ENCODE measurements at regions not wholly inside any gene's neighbourhood (a gene's known extent, or its start where the extent isn't known, plus 50 kb on each side); places are given as distances from the start of the nearest gene placed in this dataset.
"Not testable (repeated sequence)": the region's sequence is repeated elsewhere in the genome, so short reads cannot be mapped to it uniquely, and the experiment has no call there.

DNA sequence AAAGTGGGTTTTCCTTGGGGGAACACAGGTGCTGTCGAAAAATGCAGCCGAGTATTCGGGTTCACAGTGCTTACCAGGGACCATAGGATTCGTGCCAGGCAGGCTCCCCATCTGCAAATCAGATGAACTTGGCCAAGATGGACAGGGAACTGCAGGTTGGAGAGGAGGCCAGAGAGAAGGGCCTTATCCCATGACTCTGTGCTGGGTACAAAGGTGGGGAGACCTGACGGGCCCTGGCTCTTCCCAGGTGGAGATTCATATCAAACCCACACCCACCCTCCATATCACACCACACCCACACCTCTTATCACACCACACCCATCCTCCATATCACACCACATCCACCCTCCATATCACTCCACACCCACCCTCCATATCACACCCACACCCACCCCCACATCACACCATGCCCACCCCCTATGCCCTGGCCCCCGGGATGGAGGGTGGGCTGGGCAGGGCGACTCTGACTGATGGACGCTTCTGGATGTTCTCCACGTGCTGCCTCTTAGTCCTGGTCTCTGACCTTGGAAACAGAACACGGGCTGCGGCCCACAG is 319.7 kb downstream of the ADGRD1 start:
- DNase-seq (ENCODE audit: insufficient read length, low spot score) (no peak), FAIRE-seq (no peak)
- TF ChIP-seq SPI1 (IDR thresholded peaks at IDR 0.05; ENCODE audit: low read depth, low read length): no peak
- TF ChIP-seq PAX5 (IDR thresholded peaks at IDR 0.05; ENCODE audit: insufficient read depth, low read length, severe bottlenecking): no peak
- no peak for TF ChIP-seq TAF1 (IDR thresholded peaks at IDR 0.05; ENCODE audit: low read depth, low read length)
- TF ChIP-seq POU2F2 (IDR thresholded peaks at IDR 0.05; ENCODE audit: low read depth, low read length): no peak
- TF ChIP-seq POLR2A (IDR thresholded peaks at IDR 0.05; ENCODE audit: low read depth, low read length): no peak
- no peak for TF ChIP-seq POLR2AphosphoS5 (IDR thresholded peaks at IDR 0.05; ENCODE audit: low read depth, low read length)

DNA sequence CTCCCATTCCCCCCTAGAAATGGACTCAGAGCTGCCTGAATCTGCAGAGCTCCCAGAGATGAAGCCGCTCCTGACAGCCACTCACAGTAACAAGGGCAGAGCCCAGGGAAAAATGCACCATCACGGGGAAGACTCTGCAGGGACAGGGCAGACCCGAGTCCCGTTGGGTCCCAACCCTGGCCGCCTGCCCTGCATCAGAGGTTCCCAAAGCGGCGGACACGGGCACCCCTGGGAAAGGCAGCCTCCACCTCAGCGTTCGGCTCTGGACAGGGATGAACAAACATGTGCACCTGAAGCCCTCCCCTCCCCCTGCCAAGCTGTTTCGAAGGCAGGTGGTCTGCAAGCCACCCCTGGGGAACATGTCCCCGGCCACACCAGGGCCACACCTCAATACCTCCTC is 320.4 kb downstream of the ADGRD1 start:
- no peak for DNase-seq (ENCODE audit: insufficient read length, low spot score)
- TF ChIP-seq PAX5 (IDR thresholded peaks at IDR 0.05; ENCODE audit: insufficient read depth, low read length, severe bottlenecking): no peak
- TF ChIP-seq TAF1 (IDR thresholded peaks at IDR 0.05; ENCODE audit: low read depth, low read length): no peak
- TF ChIP-seq POLR2A (IDR thresholded peaks at IDR 0.05; ENCODE audit: low read depth, low read length): no peak
- no peak for TF ChIP-seq POLR2AphosphoS5 (IDR thresholded peaks at IDR 0.05; ENCODE audit: low read depth, low read length)
- TF ChIP-seq SPI1 (IDR thresholded peaks at IDR 0.05; ENCODE audit: low read depth, low read length): no peak
- no peak for TF ChIP-seq POU2F2 (IDR thresholded peaks at IDR 0.05; ENCODE audit: low read depth, low read length)
- FAIRE-seq: no peak

GRCh38 chr12:131274906-131275305 is 321.2 kb downstream of the ADGRD1 start:
- no peak for FAIRE-seq
- no peak for TF ChIP-seq PAX5 (IDR thresholded peaks at IDR 0.05; ENCODE audit: insufficient read depth, low read length, severe bottlenecking)
- no peak for TF ChIP-seq TAF1 (IDR thresholded peaks at IDR 0.05; ENCODE audit: low read depth, low read length)
- no peak for TF ChIP-seq POU2F2 (IDR thresholded peaks at IDR 0.05; ENCODE audit: low read depth, low read length)
- TF ChIP-seq SPI1 (IDR thresholded peaks at IDR 0.05; ENCODE audit: low read depth, low read length): no peak
- TF ChIP-seq POLR2A (IDR thresholded peaks at IDR 0.05; ENCODE audit: low read depth, low read length): no peak
- no peak for TF ChIP-seq POLR2AphosphoS5 (IDR thresholded peaks at IDR 0.05; ENCODE audit: low read depth, low read length)
- DNase-seq (ENCODE audit: insufficient read length, low spot score): no peak

DNA sequence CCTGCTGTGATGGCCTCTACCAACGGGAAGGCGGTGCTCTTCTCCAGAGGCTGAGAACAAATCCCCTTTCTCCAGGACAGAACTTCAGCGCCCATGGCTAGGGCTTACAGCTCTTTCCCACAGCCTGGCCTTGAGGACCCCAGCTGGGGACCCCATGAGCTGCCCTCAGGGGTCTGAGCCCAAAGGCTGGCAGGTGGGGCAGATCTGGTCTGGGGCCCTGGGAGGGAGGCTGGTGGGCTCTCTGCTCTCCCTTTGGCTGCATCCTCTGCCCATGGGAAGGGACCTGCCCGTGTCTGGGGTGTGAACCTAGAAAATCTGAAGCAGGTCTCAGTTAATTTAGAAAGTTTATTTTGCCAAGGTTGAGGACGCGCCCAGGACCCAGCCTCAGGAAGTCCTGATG is 322.1 kb downstream of the ADGRD1 start:
- DNase-seq (ENCODE audit: insufficient read length, low spot score): no peak
- FAIRE-seq: no peak
- TF ChIP-seq POLR2AphosphoS5 (IDR thresholded peaks at IDR 0.05; ENCODE audit: low read depth, low read length) (no peak), TAF1 (IDR thresholded peaks at IDR 0.05; ENCODE audit: low read depth, low read length) (no peak), PAX5 (IDR thresholded peaks at IDR 0.05; ENCODE audit: insufficient read depth, low read length, severe bottlenecking) (no peak), SPI1 (IDR thresholded peaks at IDR 0.05; ENCODE audit: low read depth, low read length) (no peak), POLR2A (IDR thresholded peaks at IDR 0.05; ENCODE audit: low read depth, low read length) (no peak)

DNA sequence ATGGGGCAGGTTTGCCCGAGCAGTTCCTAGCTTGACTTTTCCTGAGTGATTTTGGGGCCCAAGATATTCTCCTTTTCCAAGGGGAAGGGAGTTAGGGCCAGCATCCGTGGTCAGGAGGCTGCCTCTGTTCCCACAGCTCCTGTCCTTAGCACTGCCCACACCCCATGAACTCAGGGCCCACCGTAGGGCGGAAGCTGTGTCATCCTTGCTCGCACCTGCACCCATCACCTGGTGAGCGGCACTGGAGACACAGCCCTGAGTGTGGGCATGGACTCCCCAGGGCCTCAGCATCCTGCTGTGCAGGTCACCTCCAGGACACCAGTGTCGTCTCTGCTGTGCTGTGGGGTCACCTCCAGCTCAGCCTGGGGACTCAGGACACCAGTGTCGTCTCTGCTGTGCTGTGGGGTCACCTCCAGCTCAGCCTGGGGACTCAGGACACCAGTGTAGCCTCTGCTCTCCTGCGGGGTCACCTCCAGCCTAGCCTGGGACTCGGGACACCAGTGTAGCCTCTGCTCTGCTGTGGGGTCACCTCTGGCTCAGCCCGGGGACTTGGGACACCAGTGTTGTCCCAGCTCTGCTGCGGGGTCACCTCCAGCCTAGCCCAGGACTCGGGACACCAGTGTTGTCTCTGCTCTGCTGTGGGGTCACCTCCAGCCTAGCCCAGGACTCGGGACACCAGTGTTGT is 322.9 kb downstream of the ADGRD1 start:
- no peak for FAIRE-seq
- TF ChIP-seq SPI1 (IDR thresholded peaks at IDR 0.05; ENCODE audit: low read depth, low read length): no peak
- DNase-seq (ENCODE audit: insufficient read length, low spot score): no peak

- not testable (repeated sequence) for FAIRE-seq; DNase-seq (ENCODE audit: insufficient read length, low spot score)
Observed at GRCh38 chr12:131277186-131278091, 323.7 kb downstream of the ADGRD1 start.

DNA sequence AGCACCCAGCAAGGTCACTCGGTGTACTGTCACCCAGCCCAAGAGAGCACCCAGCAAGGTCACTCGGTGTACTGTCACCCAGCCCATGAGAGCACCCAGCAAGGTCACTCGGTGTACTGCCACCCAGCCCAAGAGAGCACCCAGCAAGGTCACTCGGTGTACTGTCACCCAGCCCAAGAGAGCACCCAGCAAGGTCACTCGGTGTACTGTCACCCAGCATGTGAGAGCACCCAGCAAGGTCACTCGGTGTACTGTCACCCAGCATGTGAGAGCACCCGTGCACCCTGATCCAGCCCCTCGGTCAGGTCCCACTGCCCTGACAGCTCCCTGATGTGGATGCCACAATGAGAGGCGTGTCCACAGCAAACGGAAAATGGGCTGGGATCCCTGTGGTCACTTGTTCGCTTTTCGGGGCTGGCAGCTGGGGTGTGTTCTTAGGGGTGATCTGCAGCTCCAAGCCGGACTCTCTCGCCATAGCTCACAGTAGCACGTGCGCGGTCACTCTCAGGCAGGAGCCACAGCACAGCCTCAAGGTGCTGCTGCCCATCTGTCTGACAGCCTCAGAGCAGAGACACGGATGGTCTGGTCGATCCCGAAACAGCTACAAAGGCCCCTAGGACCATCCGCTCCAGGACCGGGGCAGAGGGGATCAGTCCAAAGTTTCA is 324.9 kb downstream of the ADGRD1 start:
- not testable (repeated sequence) for FAIRE-seq; DNase-seq (ENCODE audit: insufficient read length, low spot score)

DNA sequence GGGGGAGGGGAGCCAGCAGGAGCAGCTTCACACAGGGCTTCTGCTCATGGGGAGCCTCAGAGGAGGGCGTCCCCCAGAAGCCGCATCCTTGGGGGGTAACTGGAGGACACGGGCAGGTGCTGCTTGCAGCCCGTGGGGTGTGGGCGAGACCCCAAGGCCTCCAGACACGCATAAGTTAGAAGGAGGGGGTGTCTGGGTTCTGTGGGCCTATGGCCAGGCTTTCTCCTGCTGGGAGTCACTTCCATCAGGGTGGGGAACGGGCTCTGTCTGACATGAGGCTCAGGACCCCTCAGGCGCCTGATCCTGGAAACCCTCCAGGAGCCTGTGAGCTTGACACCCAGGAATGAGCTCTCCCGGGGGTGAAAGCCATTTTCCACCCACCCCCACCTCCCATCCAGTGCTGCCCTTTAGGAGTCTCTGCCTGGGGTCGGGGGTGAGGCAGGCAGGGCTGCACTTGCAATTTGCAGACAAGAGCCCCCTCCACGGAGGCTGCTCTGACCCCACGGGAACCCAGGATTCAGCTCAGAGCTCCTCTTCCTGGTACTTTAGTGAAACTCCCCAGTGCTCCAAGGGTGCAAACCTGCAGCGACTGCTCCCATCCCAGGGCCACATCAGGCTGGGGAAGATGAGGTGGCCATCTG is 325.7 kb downstream of the ADGRD1 start:
- TF ChIP-seq SPI1 (IDR thresholded peaks at IDR 0.05; ENCODE audit: low read depth, low read length) (no peak), TAF1 (IDR thresholded peaks at IDR 0.05; ENCODE audit: low read depth, low read length) (no peak), PAX5 (IDR thresholded peaks at IDR 0.05; ENCODE audit: insufficient read depth, low read length, severe bottlenecking) (no peak), POLR2A (IDR thresholded peaks at IDR 0.05; ENCODE audit: low read depth, low read length) (no peak)
- DNase-seq (ENCODE audit: insufficient read length, low spot score) (no peak), FAIRE-seq (no peak)

DNA sequence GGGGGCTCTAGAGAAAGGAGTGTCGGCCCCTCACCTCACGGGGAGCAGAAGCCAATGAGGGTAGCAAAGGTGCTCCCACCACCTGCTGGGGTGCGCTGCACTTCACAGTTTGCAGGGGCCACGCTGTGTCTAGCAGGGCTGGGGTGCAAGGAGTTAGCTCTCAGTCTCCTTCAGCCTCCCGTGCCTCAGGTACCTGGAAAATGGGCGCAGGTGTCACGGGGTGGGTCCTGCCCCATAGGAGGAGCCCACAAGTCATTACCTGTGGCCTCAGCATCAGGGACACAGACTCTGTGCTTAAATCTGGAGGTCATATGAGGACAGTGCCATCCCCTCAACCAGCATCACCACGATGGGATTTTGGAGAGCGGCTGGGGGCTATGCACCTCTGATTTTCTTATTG is 326.7 kb downstream of the ADGRD1 start:
- TF ChIP-seq POU2F2 (IDR thresholded peaks at IDR 0.05; ENCODE audit: low read depth, low read length): no peak
- TF ChIP-seq SPI1 (IDR thresholded peaks at IDR 0.05; ENCODE audit: low read depth, low read length): no peak
- no peak for TF ChIP-seq POLR2A (IDR thresholded peaks at IDR 0.05; ENCODE audit: low read depth, low read length)
- DNase-seq (ENCODE audit: insufficient read length, low spot score): no peak
- FAIRE-seq: no peak

- DNase-seq (ENCODE audit: insufficient read length, low spot score) (no peak), FAIRE-seq (no peak)
- TF ChIP-seq PAX5 (IDR thresholded peaks at IDR 0.05; ENCODE audit: insufficient read depth, low read length, severe bottlenecking): no peak
- TF ChIP-seq POLR2A (IDR thresholded peaks at IDR 0.05; ENCODE audit: low read depth, low read length): no peak
- no peak for TF ChIP-seq TAF1 (IDR thresholded peaks at IDR 0.05; ENCODE audit: low read depth, low read length)
- no peak for TF ChIP-seq SPI1 (IDR thresholded peaks at IDR 0.05; ENCODE audit: low read depth, low read length)
- TF ChIP-seq POU2F2 (IDR thresholded peaks at IDR 0.05; ENCODE audit: low read depth, low read length): no peak
- TF ChIP-seq POLR2AphosphoS5 (IDR thresholded peaks at IDR 0.05; ENCODE audit: low read depth, low read length): no peak
Observed at GRCh38 chr12:131281016-131281415, 327.3 kb downstream of the ADGRD1 start.

All from GM12891 (cell line).